C4-2B (cell line): ENCODE measurements at regions not wholly inside any gene's neighbourhood (a gene's known extent, or its start where the extent isn't known, plus 50 kb on each side); places are given as distances from the start of the nearest gene placed in this dataset.
A peak's percentile ranks its signal among the peaks of the same experiment; 100 is the strongest.

Source experiments
- H3K27ac ChIP-seq: fragments of 450-650 bp; 2 replicates; pipeline ENCODE4 v1.5.1; 2017
- CTCF ChIP-seq: fragments of 450-650 bp; conservative IDR thresholded peaks from 2 replicates; pipeline ENCODE4 v1.5.1; 2017; ENCODE audit warnings: mild to moderate bottlenecking
- ZFX ChIP-seq: fragments of 450-650 bp; IDR thresholded peaks from 2 replicates; pipeline ENCODE4 v1.6.1; 2017

- H3K27ac ChIP-seq: peak overlapping the region; percentile 97
- no peak for TF ChIP-seq CTCF
Observed at GRCh38 chr2:120472891-120473309, 127.0 kb downstream of the INHBB start.

- H3K27ac ChIP-seq: peak overlapping the region; percentile 97
- TF ChIP-seq CTCF (no peak), ZFX (peak; percentile 47; the same call in 1 of the 2 replicates)
Observed at GRCh38 chr2:120473522-120474271, 127.8 kb downstream of the INHBB start.

- TF ChIP-seq CTCF (no peak), ZFX (no peak)
- H3K27ac ChIP-seq: peak overlapping the region; percentile 97
Observed at GRCh38 chr2:120474486-120474885, 128.6 kb downstream of the INHBB start.

DNA sequence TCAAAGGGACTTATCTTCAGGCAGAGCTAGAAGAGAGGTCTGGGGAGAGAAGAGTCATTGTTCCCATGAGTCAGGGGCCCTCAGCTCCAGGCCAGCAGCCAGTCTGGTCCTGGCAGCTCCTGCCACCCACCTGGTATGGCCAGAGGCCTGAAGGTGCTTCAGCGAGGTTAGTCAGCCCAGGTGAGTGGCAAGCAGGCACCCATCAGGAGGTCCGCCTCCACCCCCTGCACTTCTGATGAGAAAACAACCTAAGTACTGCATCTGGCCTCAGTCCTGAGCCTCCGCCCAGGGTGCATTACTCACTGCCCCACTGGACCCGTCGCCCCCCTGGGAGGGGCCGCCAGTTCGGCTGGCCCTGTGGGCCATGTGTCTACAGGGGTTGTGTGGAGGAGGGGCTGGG, 130.2 kb downstream of the INHBB start:
- TF ChIP-seq CTCF (no peak), ZFX (no peak)
- H3K27ac ChIP-seq: peak overlapping the region; percentile 97; the same call in 1 of the 2 replicates

DNA sequence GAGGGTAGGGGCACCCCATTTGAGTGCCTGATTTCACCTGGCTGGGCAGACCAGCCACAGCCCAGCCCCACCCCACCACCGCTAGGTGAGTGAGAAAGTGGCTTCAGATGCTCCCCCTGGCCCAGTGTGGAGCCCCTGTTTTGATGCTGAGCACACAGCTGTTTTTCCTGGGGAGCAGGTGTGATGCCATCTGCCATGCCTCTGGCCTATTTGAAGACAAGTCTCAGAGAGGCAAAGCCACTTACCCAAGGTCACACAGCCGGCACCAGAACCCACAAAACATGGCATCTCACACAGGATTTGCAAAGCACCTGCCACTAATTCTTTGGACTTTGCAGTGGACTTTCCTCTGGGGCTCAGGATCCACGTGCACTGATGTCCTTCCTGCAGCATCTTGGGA, 131.3 kb downstream of the INHBB start:
- no peak overlapping the region; the same call in 1 of the 2 replicates for H3K27ac ChIP-seq
- TF ChIP-seq ZFX: no peak
- no peak for TF ChIP-seq CTCF

GRCh38 chr2:120477831-120478481, 132.0 kb downstream of the INHBB start:
- no peak overlapping the region; the same call in 1 of the 2 replicates for H3K27ac ChIP-seq
- TF ChIP-seq ZFX (no peak), CTCF (no peak)

DNA sequence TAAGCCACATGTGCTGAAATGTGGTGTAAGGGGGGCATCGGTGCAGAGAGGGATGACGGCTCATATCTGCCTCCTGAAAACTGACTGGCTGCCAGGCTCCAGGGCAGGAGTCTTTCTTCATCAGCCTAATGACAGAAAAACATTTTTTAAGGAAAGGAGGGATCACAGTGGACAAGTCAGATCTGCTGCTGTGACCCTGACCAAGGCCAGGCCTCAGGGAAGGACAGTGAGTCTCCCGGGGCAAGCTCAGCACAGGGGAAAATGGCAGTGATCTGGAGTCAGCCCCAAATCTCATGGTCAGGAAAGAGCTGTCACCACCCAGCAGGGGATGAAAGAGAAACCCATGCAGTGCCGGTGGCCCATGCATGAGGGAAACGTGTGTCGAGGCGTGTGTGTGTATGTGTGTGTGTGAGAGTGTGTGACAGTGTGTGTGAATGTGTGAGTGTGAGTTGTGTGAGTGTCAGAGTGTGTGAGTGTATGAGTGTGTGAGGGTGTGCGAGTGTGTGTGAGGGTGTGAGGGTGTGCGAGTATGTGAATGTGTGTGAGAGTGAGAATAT, 134.5 kb downstream of the INHBB start:
- TF ChIP-seq ZFX (no peak), CTCF (no peak)
- H3K27ac ChIP-seq: peak overlapping the region; percentile 38
